HG02759 (cell line): ENCODE measurements at regions not wholly inside any gene's neighbourhood (a gene's known extent, or its start where the extent isn't known, plus 50 kb on each side); places are given as distances from the start of the nearest gene placed in this dataset.
"Not testable (repeated sequence)": the region's sequence is repeated elsewhere in the genome, so short reads cannot be mapped to it uniquely, and the experiment has no call there.

Source experiments
- ATAC-seq: cut with Tn5 transposase; IDR thresholded peaks from one replicate; pipeline ENCODE4 v1.9.1; 2021; ENCODE audit warnings: mild to moderate bottlenecking, moderate library complexity; ENCODE audit not compliant: unreplicated experiment

- no peak for ATAC-seq
These were observed 528.3 kb upstream of the BOD1L1 start for GRCh38 chr4:14155803-14156202.

GRCh38 chr4:14157262-14157661 is 529.7 kb upstream of the BOD1L1 start:
- peak; percentile 46 for ATAC-seq

GRCh38 chr4:14165222-14165920 is 537.8 kb upstream of the BOD1L1 start:
- peak; percentile 99 for ATAC-seq

- ATAC-seq: no peak
These were observed 540.5 kb upstream of the BOD1L1 start for GRCh38 chr4:14167876-14168510.

- ATAC-seq: peak; percentile 63
These were observed 541.4 kb upstream of the BOD1L1 start for GRCh38 chr4:14168919-14169318.

GRCh38 chr4:14169460-14169859 is 541.9 kb upstream of the BOD1L1 start:
- no peak for ATAC-seq

- not testable (repeated sequence) for ATAC-seq
These were observed 542.4 kb upstream of the BOD1L1 start for GRCh38 chr4:14169940-14170339.

- no peak for ATAC-seq
These were observed 549.1 kb upstream of the BOD1L1 start for GRCh38 chr4:14176613-14177012.

GRCh38 chr4:14177987-14178386 is 550.5 kb upstream of the BOD1L1 start:
- peak; percentile 91 for ATAC-seq

- peak; percentile 66 for ATAC-seq
These were observed 550.9 kb upstream of the BOD1L1 start for GRCh38 chr4:14178421-14178820.

- ATAC-seq: no peak
These were observed 552.6 kb upstream of the BOD1L1 start for GRCh38 chr4:14180166-14180565.

- no peak for ATAC-seq
These were observed 553.6 kb upstream of the BOD1L1 start for GRCh38 chr4:14180983-14181601.

- no peak for ATAC-seq
These were observed 554.6 kb upstream of the BOD1L1 start for GRCh38 chr4:14182148-14182547.

GRCh38 chr4:14184265-14184664 is 556.7 kb upstream of the BOD1L1 start:
- no peak for ATAC-seq

- no peak for ATAC-seq
These were observed 557.2 kb upstream of the BOD1L1 start for GRCh38 chr4:14184767-14185166.

- no peak for ATAC-seq
These were observed 560.7 kb upstream of the BOD1L1 start for GRCh38 chr4:14188214-14188613.

- no peak for ATAC-seq
These were observed 566.1 kb upstream of the BOD1L1 start for GRCh38 chr4:14193601-14194000.

- no peak for ATAC-seq
These were observed 568.6 kb upstream of the BOD1L1 start for GRCh38 chr4:14196131-14196530.

- ATAC-seq: no peak
These were observed 587.7 kb upstream of the BOD1L1 start for GRCh38 chr4:14215116-14215770.

- ATAC-seq: no peak
These were observed 589.9 kb upstream of the BOD1L1 start for GRCh38 chr4:14217401-14217800.

GRCh38 chr4:14218641-14219040 is 591.1 kb upstream of the BOD1L1 start:
- no peak for ATAC-seq

- no peak for ATAC-seq
These were observed 593.7 kb upstream of the BOD1L1 start for GRCh38 chr4:14221176-14221575.
